CD4-positive, alpha-beta T cell treated with Interleukin-4 for 4 hours (primary cell): ENCODE measurements at regions not wholly inside any gene's neighbourhood (a gene's known extent, or its start where the extent isn't known, plus 50 kb on each side); places are given as distances from the start of the nearest gene placed in this dataset.

Experiments used
- DNase-seq: peaks from one replicate; pipeline ENCODE4 v3.0.0-alpha.2; 2020

- DNase-seq = no peak
Measured at GRCh38 chr1:243943671-243944428, 93.8 kb upstream of the AKT3 start.

GRCh38 chr1:243942196-243943150 lies 92.4 kb upstream of the AKT3 start:
- no peak for DNase-seq

- DNase-seq = no peak
Measured at GRCh38 chr1:243940451-243940850, 90.4 kb upstream of the AKT3 start.

- DNase-seq = no peak
Measured at GRCh38 chr1:243939167-243939848, 89.3 kb upstream of the AKT3 start.

GRCh38 chr1:243938208-243938607 lies 88.2 kb upstream of the AKT3 start:
- no peak for DNase-seq

GRCh38 chr1:243933495-243933894 lies 83.5 kb upstream of the AKT3 start:
- no peak for DNase-seq

GRCh38 chr1:243931957-243932356 lies 81.9 kb upstream of the AKT3 start:
- DNase-seq = no peak

- DNase-seq = no peak
Measured at GRCh38 chr1:243930822-243931671, 81.0 kb upstream of the AKT3 start.

- no peak for DNase-seq
Measured at GRCh38 chr1:243927381-243927780, 77.3 kb upstream of the AKT3 start.

- no peak for DNase-seq
Measured at GRCh38 chr1:243926803-243927245, 76.8 kb upstream of the AKT3 start.

GRCh38 chr1:243926299-243926698 lies 76.3 kb upstream of the AKT3 start:
- DNase-seq = no peak

GRCh38 chr1:243924588-243925349 lies 74.7 kb upstream of the AKT3 start:
- no peak for DNase-seq

GRCh38 chr1:243924188-243924587 lies 74.1 kb upstream of the AKT3 start:
- no peak for DNase-seq

GRCh38 chr1:243923292-243924171 lies 73.5 kb upstream of the AKT3 start:
- DNase-seq = no peak

GRCh38 chr1:243921111-243921510 lies 71.1 kb upstream of the AKT3 start:
- DNase-seq = no peak

GRCh38 chr1:243917863-243918565 lies 68.0 kb upstream of the AKT3 start:
- no peak for DNase-seq

- no peak for DNase-seq
Measured at GRCh38 chr1:243917177-243917862, 67.3 kb upstream of the AKT3 start.

GRCh38 chr1:243916160-243916559 lies 66.1 kb upstream of the AKT3 start:
- DNase-seq = no peak

- no peak for DNase-seq
Measured at GRCh38 chr1:243912347-243912746, 62.3 kb upstream of the AKT3 start.
